ENCODE measurements at regions not wholly inside any gene's neighbourhood (a gene's known extent, or its start where the extent isn't known, plus 50 kb on each side); places are given as distances from the start of the nearest gene placed in this dataset.

DNA sequence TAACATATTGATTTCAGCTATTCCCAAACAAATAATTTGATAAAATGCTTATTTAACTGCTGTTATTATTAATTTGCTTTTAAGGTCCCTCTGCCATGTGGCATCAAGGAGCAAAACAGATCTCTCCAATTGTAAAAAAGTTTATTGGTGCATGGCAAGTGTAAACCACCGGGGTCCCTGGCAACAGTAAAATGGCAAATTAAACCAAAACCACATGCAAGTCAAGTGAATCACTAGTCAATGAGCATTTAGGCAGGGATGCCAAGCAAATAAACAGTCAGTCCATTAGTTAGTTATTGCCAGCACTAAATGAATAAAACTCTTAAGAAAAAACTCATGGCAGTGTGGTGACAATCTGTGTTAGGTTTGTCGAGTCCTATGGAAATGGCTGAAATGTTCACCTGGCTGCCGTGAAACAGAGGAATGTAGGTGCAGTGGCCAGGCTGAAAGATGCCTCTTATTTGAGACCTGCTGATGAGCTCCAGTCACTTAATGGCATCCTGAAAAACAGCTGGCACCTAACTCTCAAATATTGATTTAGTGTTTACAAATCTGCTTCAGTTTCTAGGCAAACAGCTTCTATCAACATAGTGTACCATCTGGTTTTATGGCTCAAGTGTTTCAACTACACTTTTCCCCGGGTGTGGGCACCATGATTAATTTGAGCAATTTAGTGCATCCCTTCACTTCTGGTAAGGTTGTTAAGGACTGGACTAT lies 296.5 kb upstream of the ITGA1 start:
- Histone ChIP-seq H3K79me2 (ENCODE audit: control insufficient read depth, insufficient read depth, low read length, unreplicated experiment) (no peaks in the 10 kb centered on the region), H3K27ac (ENCODE audit: low read depth, low read length) (no peak overlapping the region), H3K27me3 (ENCODE audit: insufficient read depth, low read length) (no peaks in the 10 kb centered on the region), H3K36me3 (ENCODE audit: insufficient read depth, low read length) (no peaks in the 10 kb centered on the region), H2AFZ (ENCODE audit: low read length, unreplicated experiment) (no peak overlapping the region), H3K4me3 (ENCODE audit: low read depth, low read length) (no peak overlapping the region), H3K4me1 (ENCODE audit: control insufficient read depth, insufficient read depth, low read length, unreplicated experiment) (no peaks in the 10 kb centered on the region)

DNA sequence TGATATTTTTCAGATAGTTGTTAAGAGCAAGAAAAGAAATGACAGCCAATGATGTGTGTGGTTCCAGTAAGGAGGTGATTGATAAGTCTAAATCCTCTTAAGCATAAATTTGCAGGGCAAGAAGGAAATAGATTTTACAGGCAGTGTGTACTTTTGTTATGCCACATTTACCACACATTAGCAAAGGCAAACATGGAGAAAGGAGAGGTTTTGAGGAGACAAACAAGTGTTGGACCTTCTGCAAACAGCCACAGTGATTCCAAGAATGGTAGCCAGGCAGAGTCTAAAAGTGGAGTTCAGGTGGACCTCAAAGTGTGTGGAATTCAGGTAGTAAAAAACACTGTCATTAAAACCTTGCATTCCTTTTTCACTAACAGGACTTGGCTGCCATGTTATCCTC lies 295.9 kb upstream of the ITGA1 start:
- Histone ChIP-seq H2AFZ (ENCODE audit: low read length, unreplicated experiment) (no peak overlapping the region), H3K27me3 (ENCODE audit: insufficient read depth, low read length) (no peaks in the 10 kb centered on the region), H3K4me1 (ENCODE audit: control insufficient read depth, insufficient read depth, low read length, unreplicated experiment) (no peaks in the 10 kb centered on the region), H3K4me3 (ENCODE audit: low read depth, low read length) (no peak overlapping the region), H3K36me3 (ENCODE audit: insufficient read depth, low read length) (no peaks in the 10 kb centered on the region), H3K27ac (ENCODE audit: low read depth, low read length) (no peak overlapping the region), H3K79me2 (ENCODE audit: control insufficient read depth, insufficient read depth, low read length, unreplicated experiment) (no peaks in the 10 kb centered on the region)

DNA sequence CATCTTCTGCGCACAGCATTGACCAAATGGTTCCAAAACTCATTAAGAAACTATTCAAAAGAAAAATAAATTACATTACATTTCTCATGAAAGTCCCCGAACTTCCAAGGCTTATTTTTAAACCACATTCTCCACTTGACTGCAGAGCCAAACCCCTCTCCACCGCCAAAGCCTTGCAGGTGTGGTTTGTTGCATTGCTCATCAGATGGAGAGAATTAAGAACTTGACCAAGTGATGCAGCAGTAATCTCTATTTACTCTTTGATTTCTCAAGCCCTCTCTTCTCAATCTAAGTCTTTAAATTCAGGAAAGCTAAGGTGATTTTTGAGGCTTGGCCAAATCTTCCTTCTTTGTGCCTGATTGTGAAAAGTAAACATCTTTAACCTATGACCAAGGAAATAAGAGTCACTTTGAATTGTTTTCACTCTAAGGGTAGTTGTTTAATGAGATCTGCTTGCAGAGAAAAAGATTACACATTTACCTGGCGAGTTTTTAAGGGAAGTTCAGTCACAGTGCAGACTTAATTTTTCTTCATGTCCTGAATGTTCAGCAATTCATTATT lies 290.5 kb upstream of the ITGA1 start:
- no peaks in the 10 kb centered on the region for H3K79me2 ChIP-seq (ENCODE audit: control insufficient read depth, insufficient read depth, low read length, unreplicated experiment)
- no peaks in the 10 kb centered on the region for H3K36me3 ChIP-seq (ENCODE audit: insufficient read depth, low read length)
- H3K4me3 ChIP-seq (ENCODE audit: low read depth, low read length) = no peak overlapping the region
- H3K27ac ChIP-seq (ENCODE audit: low read depth, low read length) = no peak overlapping the region
- no peak overlapping the region for H2AFZ ChIP-seq (ENCODE audit: low read length, unreplicated experiment)
- peaks cover 8% of the 10 kb centered on the region for H3K27me3 ChIP-seq (ENCODE audit: insufficient read depth, low read length)
- no peaks in the 10 kb centered on the region for H3K4me1 ChIP-seq (ENCODE audit: control insufficient read depth, insufficient read depth, low read length, unreplicated experiment)

DNA sequence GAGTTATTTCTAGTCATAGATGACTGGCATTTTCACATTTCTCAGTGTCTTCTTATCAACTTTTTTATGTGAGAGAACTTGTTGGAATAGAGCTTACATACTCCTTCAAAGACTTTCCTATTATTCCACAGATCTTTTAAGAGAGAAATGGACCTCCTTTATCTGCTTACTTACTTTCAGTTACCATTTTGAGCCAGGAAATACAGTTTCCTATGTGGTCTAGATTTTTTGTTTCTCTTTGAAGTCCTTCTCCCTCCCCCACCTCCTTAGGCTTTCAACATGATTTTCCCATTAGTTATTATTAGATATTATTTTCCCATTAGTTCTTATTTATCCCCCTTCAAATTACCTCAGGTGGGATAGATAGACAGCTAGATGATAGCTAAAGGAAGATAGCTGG lies 289.1 kb upstream of the ITGA1 start:
- peaks cover 11% of the 10 kb centered on the region for H3K27me3 ChIP-seq (ENCODE audit: insufficient read depth, low read length)
- H3K4me1 ChIP-seq (ENCODE audit: control insufficient read depth, insufficient read depth, low read length, unreplicated experiment) = no peaks in the 10 kb centered on the region
- H3K79me2 ChIP-seq (ENCODE audit: control insufficient read depth, insufficient read depth, low read length, unreplicated experiment) = no peaks in the 10 kb centered on the region
- H2AFZ ChIP-seq (ENCODE audit: low read length, unreplicated experiment) = no peak overlapping the region
- no peak overlapping the region for H3K27ac ChIP-seq (ENCODE audit: low read depth, low read length)
- no peaks in the 10 kb centered on the region for H3K36me3 ChIP-seq (ENCODE audit: insufficient read depth, low read length)
- no peak overlapping the region for H3K4me3 ChIP-seq (ENCODE audit: low read depth, low read length)

DNA sequence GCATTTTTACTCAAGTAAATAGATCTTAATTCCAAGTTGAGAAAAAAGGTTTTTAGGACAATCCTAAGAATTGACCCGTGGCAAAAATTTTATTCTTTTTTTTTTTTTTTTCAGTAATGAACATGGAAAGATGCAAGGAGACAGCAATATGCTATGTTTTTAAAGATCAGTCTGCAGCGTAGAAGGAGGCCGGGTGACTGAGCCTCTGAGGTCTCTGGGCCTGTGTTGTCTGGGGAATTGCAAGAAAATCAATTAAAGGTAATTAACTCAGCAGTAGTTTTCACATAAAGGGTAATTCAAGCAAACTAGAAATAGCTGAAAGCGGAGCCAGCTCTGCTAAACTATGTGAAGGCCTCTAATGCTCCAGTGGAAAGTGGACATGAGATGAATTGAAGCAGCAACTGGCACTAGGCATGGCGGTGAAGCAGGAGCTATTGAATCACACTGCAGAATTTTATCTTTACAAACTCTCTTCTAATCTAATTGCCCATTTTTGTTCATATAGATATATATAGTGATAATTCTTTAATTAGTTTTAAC lies 285.2 kb upstream of the ITGA1 start:
- H3K4me3 ChIP-seq (ENCODE audit: low read depth, low read length) = no peak overlapping the region
- no peak overlapping the region for H3K27ac ChIP-seq (ENCODE audit: low read depth, low read length)
- H3K79me2 ChIP-seq (ENCODE audit: control insufficient read depth, insufficient read depth, low read length, unreplicated experiment) = no peaks in the 10 kb centered on the region
- no peaks in the 10 kb centered on the region for H3K4me1 ChIP-seq (ENCODE audit: control insufficient read depth, insufficient read depth, low read length, unreplicated experiment)
- peaks cover 10% of the 10 kb centered on the region for H3K27me3 ChIP-seq (ENCODE audit: insufficient read depth, low read length)
- H2AFZ ChIP-seq (ENCODE audit: low read length, unreplicated experiment) = no peak overlapping the region
- H3K36me3 ChIP-seq (ENCODE audit: insufficient read depth, low read length) = no peaks in the 10 kb centered on the region

DNA sequence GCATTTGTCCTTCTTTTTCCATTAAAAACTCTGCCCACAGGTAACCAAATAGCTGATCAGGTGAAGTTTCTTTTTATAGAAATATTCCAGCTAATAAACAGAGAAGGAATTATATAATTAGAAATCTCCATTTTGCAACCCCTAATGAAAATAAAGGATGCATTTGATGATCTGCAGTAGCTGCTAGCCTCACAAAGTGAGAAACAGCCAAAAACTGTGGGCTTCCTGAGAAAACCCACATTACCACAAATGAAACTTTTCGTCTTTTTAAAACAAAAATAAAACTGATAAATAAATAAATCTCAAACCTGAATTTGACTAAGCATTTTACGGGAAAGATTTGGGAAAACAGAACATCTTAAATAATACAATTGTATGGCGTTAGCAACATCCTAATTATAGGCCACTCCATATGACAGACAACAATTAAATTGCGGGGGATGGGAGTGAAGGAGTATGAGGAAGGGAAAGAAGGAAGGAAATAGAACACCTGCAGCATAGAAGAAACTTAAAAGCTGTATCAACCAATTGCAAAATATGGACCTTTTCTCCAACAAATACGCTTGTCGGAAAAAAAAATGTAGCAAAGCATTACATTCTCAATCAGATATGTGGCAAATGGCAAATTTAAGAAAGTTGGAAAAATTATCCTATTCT lies 283.0 kb upstream of the ITGA1 start:
- Histone ChIP-seq H3K27me3 (ENCODE audit: insufficient read depth, low read length) (peaks cover 10% of the 10 kb centered on the region), H3K4me3 (ENCODE audit: low read depth, low read length) (no peak overlapping the region), H3K4me1 (ENCODE audit: control insufficient read depth, insufficient read depth, low read length, unreplicated experiment) (no peaks in the 10 kb centered on the region), H3K27ac (ENCODE audit: low read depth, low read length) (no peak overlapping the region), H3K36me3 (ENCODE audit: insufficient read depth, low read length) (no peaks in the 10 kb centered on the region), H2AFZ (ENCODE audit: low read length, unreplicated experiment) (no peak overlapping the region), H3K79me2 (ENCODE audit: control insufficient read depth, insufficient read depth, low read length, unreplicated experiment) (no peaks in the 10 kb centered on the region)

DNA sequence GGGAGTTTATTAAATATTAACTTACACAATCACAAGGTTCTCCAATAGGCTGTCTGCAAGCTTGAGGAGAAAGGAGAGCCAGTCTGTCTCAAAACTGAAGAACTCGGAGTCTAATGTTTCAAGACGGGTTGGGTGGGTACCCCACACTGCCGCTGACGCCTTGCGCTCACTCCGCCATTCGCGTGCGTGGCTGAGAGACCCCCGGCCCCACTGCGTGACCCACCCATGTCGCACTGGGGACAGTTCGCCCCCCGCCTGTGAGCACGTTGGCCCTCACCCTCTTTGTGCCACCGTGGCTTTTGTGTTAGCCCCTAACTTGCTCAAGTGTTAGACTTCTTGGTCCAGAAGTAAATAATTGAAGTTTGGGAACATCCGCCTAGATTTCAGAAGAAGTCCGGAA lies 270.0 kb upstream of the ITGA1 start:
- Histone ChIP-seq H2AFZ (ENCODE audit: low read length, unreplicated experiment) (no peak overlapping the region), H3K36me3 (ENCODE audit: insufficient read depth, low read length) (no peaks in the 10 kb centered on the region), H3K4me1 (ENCODE audit: control insufficient read depth, insufficient read depth, low read length, unreplicated experiment) (no peaks in the 10 kb centered on the region), H3K27ac (ENCODE audit: low read depth, low read length) (no peak overlapping the region), H3K4me3 (ENCODE audit: low read depth, low read length) (no peak overlapping the region), H3K27me3 (ENCODE audit: insufficient read depth, low read length) (no peaks in the 10 kb centered on the region; the same call in 1 of the 2 replicates), H3K79me2 (ENCODE audit: control insufficient read depth, insufficient read depth, low read length, unreplicated experiment) (no peaks in the 10 kb centered on the region)

DNA sequence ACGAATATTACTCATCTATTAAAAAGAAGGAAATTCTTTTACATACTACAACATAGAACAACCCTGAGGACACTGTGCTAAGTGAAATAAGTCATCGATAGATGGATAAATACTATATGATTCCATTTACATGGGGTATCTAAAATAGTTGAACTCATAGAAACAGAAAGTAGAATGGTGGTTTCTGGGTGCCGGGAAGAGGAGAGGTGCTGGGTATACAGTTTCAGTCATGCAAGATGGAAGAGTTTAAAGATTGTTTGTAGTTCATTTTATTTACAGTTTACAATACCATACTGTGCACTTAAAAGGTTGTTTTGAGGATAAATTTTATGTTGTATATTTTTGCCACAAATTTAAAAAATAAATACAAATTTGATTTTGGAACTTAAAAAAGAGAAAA lies 267.5 kb upstream of the ITGA1 start:
- H3K4me3 ChIP-seq (ENCODE audit: low read depth, low read length) = no peak overlapping the region
- H3K27ac ChIP-seq (ENCODE audit: low read depth, low read length) = no peak overlapping the region
- H3K4me1 ChIP-seq (ENCODE audit: control insufficient read depth, insufficient read depth, low read length, unreplicated experiment) = no peaks in the 10 kb centered on the region
- H3K36me3 ChIP-seq (ENCODE audit: insufficient read depth, low read length) = no peaks in the 10 kb centered on the region
- no peak overlapping the region for H2AFZ ChIP-seq (ENCODE audit: low read length, unreplicated experiment)
- H3K27me3 ChIP-seq (ENCODE audit: insufficient read depth, low read length) = peaks cover 8% of the 10 kb centered on the region; the same call in 1 of the 2 replicates
- H3K79me2 ChIP-seq (ENCODE audit: control insufficient read depth, insufficient read depth, low read length, unreplicated experiment) = no peaks in the 10 kb centered on the region

DNA sequence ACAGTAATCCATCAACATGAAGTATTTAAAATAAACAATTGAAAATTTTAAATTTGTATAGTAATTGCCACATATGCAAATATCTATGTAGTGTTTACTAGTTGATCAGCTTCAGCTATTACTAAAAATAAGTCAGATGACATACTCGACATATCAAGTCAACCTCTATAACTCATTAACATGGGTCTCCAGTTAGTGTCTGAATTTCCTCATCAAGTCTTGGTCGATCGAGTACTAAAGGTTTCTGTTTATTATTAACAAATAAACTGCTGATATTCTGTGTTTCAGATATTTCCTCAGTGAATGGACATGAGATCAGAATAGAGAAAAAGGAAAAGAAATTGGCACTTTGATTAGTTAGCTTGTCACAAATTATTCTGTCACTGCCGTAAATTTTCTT lies 266.5 kb upstream of the ITGA1 start:
- Histone ChIP-seq H3K36me3 (ENCODE audit: insufficient read depth, low read length) (no peaks in the 10 kb centered on the region), H3K79me2 (ENCODE audit: control insufficient read depth, insufficient read depth, low read length, unreplicated experiment) (no peaks in the 10 kb centered on the region), H2AFZ (ENCODE audit: low read length, unreplicated experiment) (no peak overlapping the region), H3K27ac (ENCODE audit: low read depth, low read length) (no peak overlapping the region), H3K27me3 (ENCODE audit: insufficient read depth, low read length) (peaks cover 8% of the 10 kb centered on the region; the same call in 1 of the 2 replicates), H3K4me1 (ENCODE audit: control insufficient read depth, insufficient read depth, low read length, unreplicated experiment) (no peaks in the 10 kb centered on the region), H3K4me3 (ENCODE audit: low read depth, low read length) (no peak overlapping the region)

DNA sequence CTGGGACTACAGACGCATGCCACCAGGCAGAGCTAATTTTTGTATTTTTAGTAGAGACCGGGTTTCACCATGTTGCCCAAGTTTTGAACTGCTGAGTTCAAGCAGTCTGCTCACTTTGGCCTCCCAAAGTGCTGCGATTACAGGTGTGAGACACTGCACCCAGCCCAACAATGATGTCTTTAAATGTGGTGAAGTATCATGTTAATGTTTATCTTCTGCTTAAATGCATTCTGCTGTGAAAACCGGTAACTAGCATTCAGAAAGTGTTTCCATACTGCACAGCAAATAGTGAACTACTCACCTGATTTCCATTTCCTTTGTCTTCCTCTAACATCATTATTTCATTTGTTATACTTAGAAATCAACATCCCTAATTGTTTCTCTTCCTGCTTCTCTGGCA lies 264.0 kb upstream of the ITGA1 start:
- Histone ChIP-seq H3K27me3 (ENCODE audit: insufficient read depth, low read length) (peaks cover 8% of the 10 kb centered on the region; the same call in 1 of the 2 replicates), H2AFZ (ENCODE audit: low read length, unreplicated experiment) (no peak overlapping the region)

DNA sequence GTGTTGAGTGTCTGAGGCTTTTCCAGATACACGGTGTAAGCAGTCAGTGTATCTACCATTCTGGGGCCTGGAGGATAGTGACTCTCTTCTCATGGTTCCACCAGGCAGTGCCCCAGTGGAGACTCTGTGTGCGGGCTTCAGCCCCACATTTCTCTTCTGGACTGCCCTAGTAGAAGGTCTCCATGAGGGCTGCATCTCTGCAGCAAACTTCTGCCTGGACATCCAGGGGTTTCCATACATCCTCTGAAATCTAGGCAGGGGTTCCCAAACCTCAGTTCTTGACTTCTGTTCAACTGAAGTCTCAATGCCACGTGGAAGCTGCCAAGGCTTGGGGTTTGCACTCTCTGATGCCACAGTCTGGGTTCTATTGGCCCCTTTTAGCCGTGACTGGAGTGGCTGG lies 256.6 kb upstream of the ITGA1 start:
- Histone ChIP-seq H3K4me3 (ENCODE audit: low read depth, low read length) (no peak overlapping the region), H3K36me3 (ENCODE audit: insufficient read depth, low read length) (no peaks in the 10 kb centered on the region), H3K4me1 (ENCODE audit: control insufficient read depth, insufficient read depth, low read length, unreplicated experiment) (no peaks in the 10 kb centered on the region), H3K27me3 (ENCODE audit: insufficient read depth, low read length) (no peaks in the 10 kb centered on the region), H3K27ac (ENCODE audit: low read depth, low read length) (no peak overlapping the region), H3K79me2 (ENCODE audit: control insufficient read depth, insufficient read depth, low read length, unreplicated experiment) (no peaks in the 10 kb centered on the region), H2AFZ (ENCODE audit: low read length, unreplicated experiment) (no peak overlapping the region)

More for the DNA sequence above, 264.0 kb upstream of the ITGA1 start:
- H3K4me3 ChIP-seq (ENCODE audit: low read depth, low read length) = no peak overlapping the region
- no peaks in the 10 kb centered on the region for H3K4me1 ChIP-seq (ENCODE audit: control insufficient read depth, insufficient read depth, low read length, unreplicated experiment)
- H3K79me2 ChIP-seq (ENCODE audit: control insufficient read depth, insufficient read depth, low read length, unreplicated experiment) = no peaks in the 10 kb centered on the region
- H3K27ac ChIP-seq (ENCODE audit: low read depth, low read length) = no peak overlapping the region
- H3K36me3 ChIP-seq (ENCODE audit: insufficient read depth, low read length) = no peaks in the 10 kb centered on the region

Measured in ACC112 (cell line).